H1 (cell line): ENCODE measurements at regions not wholly inside any gene's neighbourhood (a gene's known extent, or its start where the extent isn't known, plus 50 kb on each side); places are given as distances from the start of the nearest gene placed in this dataset.

ENCODE experiments used
- CTCF ChIA-PET: fragments of 300-600 bp; sonication (Branson Sonifier 250); formaldehyde crosslinking; loops from one replicate; lab custom pipeline; 2021; ENCODE audit not compliant: partially characterized antibody; lab: Charles Lee
- POLR2A ChIA-PET: fragments of 300-600 bp; sonication (Branson Sonifier 250); formaldehyde crosslinking; loops from one replicate; lab custom pipeline; 2021; ENCODE audit warnings: inconsistent platforms; ENCODE audit not compliant: partially characterized antibody; lab: Charles Lee
- DNase-seq, 2 experiments: peaks; one replicate each; pipeline versions ENCODE4 v3.0.0 to v3.0.0-alpha.2; 2010 to 2022; ENCODE audit warnings: low spot score in 2 of 2, low read depth in 1 of 2, mixed read lengths in 1 of 2
- FAIRE-seq: peaks from 2 replicates; lab custom pipeline; 2011; peaks lifted over from hg19 to GRCh38; lab: Jason Lieb, UNC
- H2AFZ ChIP-seq: 2 replicates; pipeline ENCODE4 v1.8.1; 2012; ENCODE audit warnings: low read length, inconsistent platforms
- H2AK5ac ChIP-seq: 2 replicates; pipeline ENCODE4 v1.6.1; 2013; ENCODE audit warnings: low read depth, low read length
- H2BK120ac ChIP-seq: replicated peaks from 2 replicates; pipeline ENCODE3; 2013; ENCODE audit warnings: low read depth, low read length, inconsistent platforms
- H2BK12ac ChIP-seq: 2 replicates; pipeline ENCODE4 v1.6.1; 2013; ENCODE audit warnings: low read depth, low read length
- H2BK15ac ChIP-seq: 2 replicates; pipeline ENCODE4 v1.6.1; 2013; ENCODE audit warnings: low read length
- H2BK20ac ChIP-seq: 2 replicates; pipeline ENCODE4 v1.6.1; 2013; ENCODE audit warnings: low read length
- H2BK5ac ChIP-seq: 2 replicates; pipeline ENCODE4 v1.6.1; 2013; ENCODE audit warnings: low read depth, low read length
- H3K14ac ChIP-seq: 2 replicates; pipeline ENCODE4 v1.6.1; 2013; ENCODE audit warnings: inconsistent platforms; ENCODE audit not compliant: insufficient read length
- H3K18ac ChIP-seq: 2 replicates; pipeline ENCODE4 v1.6.1; 2013; ENCODE audit warnings: low read length; ENCODE audit errors: extremely low read depth
- H3K23ac ChIP-seq: 2 replicates; pipeline ENCODE4 v1.6.1; 2013; ENCODE audit warnings: inconsistent platforms; ENCODE audit not compliant: insufficient read length
- H3K23me2 ChIP-seq: 2 replicates; pipeline ENCODE4 v1.6.1; 2013; ENCODE audit warnings: low read depth, low read length
- H3K27ac ChIP-seq: 2 replicates; pipeline ENCODE4 v1.6.1; 2011; ENCODE audit warnings: low read depth, low read length, inconsistent platforms
- H3K27me3 ChIP-seq, 4 experiments: replicated peaks in 1 of 4; 1 replicate in 1 of 4; 2 replicates in 3 of 4; pipeline versions ENCODE4 v1.6.1 to v1.8.1; 2011 to 2013; ENCODE audit warnings: low read length in 3 of 4, mild to moderate bottlenecking in 3 of 4, inconsistent platforms in 2 of 4, mixed read lengths in 2 of 4, moderate library complexity in 1 of 4; ENCODE audit not compliant: control insufficient read depth in 3 of 4, insufficient read depth in 3 of 4; ENCODE audit errors: extremely low read depth in 1 of 4
- H3K36me3 ChIP-seq, 4 experiments: 2 replicates each; pipeline versions ENCODE4 v1.6.1 to v1.8.1; 2011 to 2013; ENCODE audit warnings: mild to moderate bottlenecking in 4 of 4, low read length in 3 of 4, moderate library complexity in 2 of 4, control low read depth in 1 of 4, inconsistent platforms in 1 of 4; ENCODE audit not compliant: insufficient read depth in 4 of 4, control insufficient read depth in 2 of 4
- H3K4ac ChIP-seq: replicated peaks from 2 replicates; pipeline ENCODE3; 2013; ENCODE audit warnings: low read length, low read depth, mixed read lengths, inconsistent platforms; ENCODE audit not compliant: insufficient read length
- H3K4me1 ChIP-seq, 4 experiments: replicated peaks in 1 of 4; 1 replicate in 1 of 4; 2 replicates in 3 of 4; pipeline versions ENCODE4 v1.6.1 to v1.8.1; 2011 to 2013; ENCODE audit warnings: low read length in 3 of 4, inconsistent platforms in 2 of 4, mixed read lengths in 1 of 4; ENCODE audit not compliant: insufficient read depth in 4 of 4, control insufficient read depth in 3 of 4
- H3K4me2 ChIP-seq, 2 experiments: 2 replicates each; pipeline versions ENCODE4 v1.6.1 to v1.8.1; 2011 to 2013; ENCODE audit warnings: low read depth in 2 of 2, low read length in 2 of 2, control low read depth in 1 of 2, inconsistent platforms in 1 of 2, mild to moderate bottlenecking in 1 of 2; ENCODE audit not compliant: insufficient read depth in 1 of 2
- H3K4me3 ChIP-seq, 4 experiments: fragments of 200-600, 300-600 bp in 1 of 4; sonication (generic), shearing (Covaris generic), sonication (Bioruptor Twin) in 1 of 4; 2 replicates each; pipeline versions ENCODE4 v1.5.1 to v1.8.1; 2011 to 2016; ENCODE audit warnings: low read length in 4 of 4, low read depth in 3 of 4, control low read depth in 2 of 4, inconsistent platforms in 2 of 4, mild to moderate bottlenecking in 2 of 4, mixed read lengths in 1 of 4, moderate library complexity in 1 of 4; ENCODE audit not compliant: insufficient read depth in 2 of 4; ENCODE audit errors: extremely low read depth in 1 of 4
- H3K56ac ChIP-seq: replicated peaks from 2 replicates; pipeline ENCODE3; 2013; ENCODE audit warnings: low read depth, mild to moderate bottlenecking, mixed read lengths, low read length, inconsistent platforms; ENCODE audit not compliant: insufficient read length
- H3K79me1 ChIP-seq: 2 replicates; pipeline ENCODE4 v1.6.1; 2013; ENCODE audit warnings: low read depth, low read length, control low read depth
- H3K79me2 ChIP-seq, 2 experiments: 2 replicates each; pipeline versions ENCODE4 v1.6.1 to v1.8.1; 2012 to 2013; ENCODE audit warnings: low read length in 2 of 2, mild to moderate bottlenecking in 2 of 2, inconsistent platforms in 1 of 2; ENCODE audit not compliant: insufficient read depth in 2 of 2, control insufficient read depth in 1 of 2
- H3K9ac ChIP-seq, 4 experiments: replicated peaks in 1 of 4; 1 replicate in 1 of 4; 2 replicates in 3 of 4; pipeline versions ENCODE4 v1.6.1 to v1.8.1; 2011 to 2013; ENCODE audit warnings: low read depth in 3 of 4, low read length in 3 of 4, control low read depth in 2 of 4, mild to moderate bottlenecking in 2 of 4, moderate library complexity in 2 of 4, inconsistent platforms in 1 of 4; ENCODE audit errors: extremely low read depth in 1 of 4
- H3K9me3 ChIP-seq, 2 experiments: 2 replicates each; pipeline versions ENCODE4 v1.6.1 to v1.8.1; 2012 to 2013; ENCODE audit warnings: mild to moderate bottlenecking in 2 of 2, moderate library complexity in 2 of 2, control low read depth in 1 of 2, inconsistent platforms in 1 of 2, low read depth in 1 of 2, low read length in 1 of 2, mixed read lengths in 1 of 2; ENCODE audit not compliant: insufficient read depth in 2 of 2
- H4K20me1 ChIP-seq, 2 experiments: replicated peaks in 1 of 2; 2 replicates each; pipeline versions ENCODE3 to v1.8.1; 2011 to 2013; ENCODE audit warnings: inconsistent platforms in 2 of 2, low read length in 2 of 2, mild to moderate bottlenecking in 1 of 2; ENCODE audit not compliant: insufficient read depth in 2 of 2, control insufficient read depth in 1 of 2
- H4K5ac ChIP-seq: 2 replicates; pipeline ENCODE4 v1.6.1; 2013; ENCODE audit warnings: low read length, low read depth, mixed read lengths, inconsistent platforms; ENCODE audit not compliant: insufficient read length
- H4K8ac ChIP-seq: 2 replicates; pipeline ENCODE4 v1.8.0; 2013; ENCODE audit warnings: mild to moderate bottlenecking, moderate library complexity, low read length, inconsistent platforms; ENCODE audit not compliant: insufficient read depth; ENCODE audit errors: extremely low read depth
- H4K91ac ChIP-seq: replicated peaks from 2 replicates; pipeline ENCODE3; 2013; ENCODE audit warnings: low read length, mixed read lengths, inconsistent platforms; ENCODE audit not compliant: insufficient read length
- CTBP2 ChIP-seq: IDR thresholded peaks from 2 replicates; pipeline ENCODE4 v1.7.0; 2011; ENCODE audit warnings: borderline replicate concordance, mild to moderate bottlenecking, moderate library complexity, mixed read lengths, low read length; ENCODE audit not compliant: insufficient read depth, insufficient read length
- GTF2F1 ChIP-seq: IDR thresholded peaks from 2 replicates; pipeline ENCODE4 v1.6.1; 2012; ENCODE audit warnings: low read depth, low read length, improper control_type of control experiment, borderline replicate concordance
- ZNF274 ChIP-seq: IDR thresholded peaks from 2 replicates; pipeline ENCODE4 v1.7.0; 2012; ENCODE audit warnings: low read length, borderline replicate concordance; ENCODE audit errors: extremely low read depth
- WGBS, 2 experiments: shearing (Covaris generic) in 1 of 2; methylation state at CpG; one replicate each; pipeline versions ENCODE4 v1.1.6 to v1.1.7; 2013 to 2015; ENCODE audit warnings: low lambda C conversion rate in 2 of 2, mixed read lengths in 2 of 2, inconsistent platforms in 1 of 2, low coverage in 1 of 2, missing lambda C conversion rate in 1 of 2; ENCODE audit not compliant: insufficient replicate concordance in 2 of 2, insufficient coverage in 1 of 2, insufficient read length in 1 of 2; ENCODE audit errors: extremely low coverage in 1 of 2, missing lambda C conversion rate in 1 of 2; 5-methylcytosine and 5-hydroxymethylcytosine counted together

- CTCF ChIA-PET, result interaction anchor here (0.9 to 1.5 kb wide), 5 partner anchors 10 to 186 kb away, joined by 3 to 6 read pairs (median 3); no protein-coding TSS in a partner anchor
Measured at GRCh38 chr5:142408981-142409481, 84.2 kb upstream of the SPRY4 start.

More at GRCh38 chr5:142408981-142409481, 84.2 kb upstream of the SPRY4 start:
- TF ChIP-seq CTBP2, result no peak
- no peak for TF ChIP-seq GTF2F1
- TF ChIP-seq ZNF274, result no peak
- no peak overlapping the region for H4K5ac ChIP-seq
- no peak overlapping the region for H2BK120ac ChIP-seq
- H4K20me1 ChIP-seq, result no peaks in the 10 kb centered on the region
- H3K4ac ChIP-seq, result no peak overlapping the region
- POLR2A ChIA-PET, result interaction anchor here (0.5 to 0.9 kb wide), 3 partner anchors 10 to 82 kb away, joined by 3 to 5 read pairs (median 3); no protein-coding TSS in a partner anchor
- 0 out of 2 replicates have a peak overlapping the region, but pooled peaks have one; percentile 48 for H2AFZ ChIP-seq
- no peaks in the 10 kb centered on the region for H3K23me2 ChIP-seq
- H3K9me3 ChIP-seq, result no peaks in the 10 kb centered on the region
- no peak overlapping the region for H2BK15ac ChIP-seq
- no peak overlapping the region for H3K4me2 ChIP-seq
- H3K27me3 ChIP-seq, result no peaks in the 10 kb centered on the region
- no peaks in the 10 kb centered on the region for H3K79me2 ChIP-seq
- H3K18ac ChIP-seq, result peak overlapping the region; percentile 51; the same call in 1 of the 2 replicates
- no peak overlapping the region for H3K27ac ChIP-seq
- no peak for DNase-seq
- H4K8ac ChIP-seq, result no peak overlapping the region
- H2BK5ac ChIP-seq, result peak overlapping the region; percentile 54; the same call in 1 of the 2 replicates
- no peak overlapping the region for H3K4me3 ChIP-seq
- H4K91ac ChIP-seq, result peak overlapping the region; percentile 13
- 0 out of 2 replicates have a peak overlapping the region, but pooled peaks have one; percentile 17 for H2BK20ac ChIP-seq
- no peak overlapping the region for H3K23ac ChIP-seq
- WGBS, 2 experiments, result 90% methylated on average over 19 of the region's 19 CpGs; no CpG with 5 or more reads in 1 of the 2 experiments
- peak overlapping the region; percentile 72; the same call in 1 of the 2 replicates for H2BK12ac ChIP-seq
- H3K56ac ChIP-seq, result no peak overlapping the region
- no peak for FAIRE-seq
- H3K14ac ChIP-seq, result no peak overlapping the region
- H3K36me3 ChIP-seq, result no peaks in the 10 kb centered on the region
- H3K79me1 ChIP-seq, result no peaks in the 10 kb centered on the region
- no peak overlapping the region for H2AK5ac ChIP-seq
- no peak overlapping the region for H3K9ac ChIP-seq
- peaks cover 0 to 11% (median 3%) of the 10 kb centered on the region in 4 experiments; a peak in 6 of 7 replicates for H3K4me1 ChIP-seq
